ENCODE measurements at regions not wholly inside any gene's neighbourhood (a gene's known extent, or its start where the extent isn't known, plus 50 kb on each side); places are given as distances from the start of the nearest gene placed in this dataset.
"Not testable (repeated sequence)": the region's sequence is repeated elsewhere in the genome, so short reads cannot be mapped to it uniquely, and the experiment has no call there.

DNA sequence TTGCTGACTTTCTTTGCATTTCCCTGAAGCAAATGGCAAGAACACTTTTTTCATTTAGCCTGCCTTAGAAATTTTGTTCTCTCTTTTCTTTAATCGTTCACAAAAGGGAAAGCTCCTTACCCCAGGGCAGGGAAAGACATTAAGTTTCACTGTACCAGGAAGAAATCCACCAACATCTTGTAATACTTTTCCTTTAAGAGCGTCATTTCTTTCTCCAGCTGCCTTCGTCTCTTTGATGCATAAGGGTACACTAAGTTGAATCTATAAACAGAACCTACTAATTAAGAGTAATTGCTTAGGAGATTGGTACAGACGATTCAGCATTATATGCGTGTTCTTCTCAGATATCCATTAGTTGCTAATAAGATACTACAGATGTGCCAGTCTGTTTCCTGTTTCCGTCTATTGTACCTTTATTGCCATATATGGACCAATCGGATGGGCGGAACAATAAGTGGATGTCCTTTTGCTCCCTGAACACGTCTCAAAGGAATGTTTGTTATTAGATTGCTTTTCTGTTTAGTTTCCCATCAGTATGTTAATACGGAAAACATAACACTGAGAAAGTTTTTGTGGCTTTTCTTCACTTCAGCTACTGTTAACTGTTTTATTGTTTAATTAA is 276.7 kb upstream of the RARB start:
- DNase-seq (ENCODE audit: low spot score): no peak

DNA sequence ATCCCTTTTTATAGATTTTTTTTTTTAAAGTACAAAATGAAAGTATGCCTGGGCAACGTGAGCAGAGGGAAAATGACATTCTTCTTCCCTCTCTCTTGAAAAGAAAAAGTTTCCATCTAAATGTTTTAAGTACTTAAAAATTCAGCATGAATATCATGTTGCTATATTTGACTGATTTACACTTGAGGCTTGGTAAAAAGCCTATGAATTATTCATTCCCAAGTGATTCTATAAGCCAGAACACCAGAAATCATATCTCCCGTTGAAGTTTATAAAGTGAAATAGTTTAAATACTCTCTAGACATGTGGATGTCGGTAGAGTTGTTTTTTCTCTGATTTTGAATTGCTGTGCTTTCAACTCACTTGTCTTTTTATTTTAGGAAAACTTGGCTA is 276.2 kb upstream of the RARB start:
- DNase-seq (ENCODE audit: low spot score): no peak

DNA sequence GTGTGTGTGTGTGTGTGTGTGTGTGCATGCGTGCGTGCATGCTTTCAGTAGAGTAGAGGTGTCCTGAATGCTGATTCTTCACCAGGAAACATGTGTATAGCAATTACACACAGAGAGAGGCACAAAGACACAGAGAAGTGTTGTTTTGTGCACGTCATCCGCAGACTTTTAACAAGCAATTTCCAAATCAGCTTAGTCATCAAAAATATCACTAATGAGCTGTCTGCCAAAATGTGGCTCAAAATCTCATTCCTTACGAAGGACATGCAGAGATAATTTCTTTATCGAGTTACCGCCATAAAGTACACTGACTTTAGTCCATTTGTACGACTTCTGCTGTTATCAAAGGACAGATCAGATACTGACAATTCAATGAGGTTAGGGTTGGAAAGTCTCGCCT is 274.9 kb upstream of the RARB start:
- no peak for DNase-seq (ENCODE audit: low spot score)

DNA sequence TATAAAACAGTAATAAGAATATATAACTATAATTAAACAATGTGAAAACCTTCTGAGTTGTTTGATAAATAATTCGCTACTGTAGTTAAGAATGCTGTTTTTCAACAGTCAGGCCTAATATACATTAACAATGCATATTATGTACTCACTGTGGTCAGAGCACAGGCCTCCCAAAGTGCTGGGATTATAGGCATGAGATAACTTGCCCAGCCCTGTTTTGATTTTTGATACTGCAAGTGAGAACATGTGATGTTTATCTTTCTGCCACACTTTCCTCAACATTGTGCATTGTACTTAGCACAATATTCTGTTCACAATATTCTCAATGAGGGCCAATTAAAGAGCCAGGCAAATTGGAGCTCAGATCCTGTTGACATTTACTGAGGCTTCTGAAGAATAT is 274.5 kb upstream of the RARB start:
- no peak for DNase-seq (ENCODE audit: low spot score)

DNA sequence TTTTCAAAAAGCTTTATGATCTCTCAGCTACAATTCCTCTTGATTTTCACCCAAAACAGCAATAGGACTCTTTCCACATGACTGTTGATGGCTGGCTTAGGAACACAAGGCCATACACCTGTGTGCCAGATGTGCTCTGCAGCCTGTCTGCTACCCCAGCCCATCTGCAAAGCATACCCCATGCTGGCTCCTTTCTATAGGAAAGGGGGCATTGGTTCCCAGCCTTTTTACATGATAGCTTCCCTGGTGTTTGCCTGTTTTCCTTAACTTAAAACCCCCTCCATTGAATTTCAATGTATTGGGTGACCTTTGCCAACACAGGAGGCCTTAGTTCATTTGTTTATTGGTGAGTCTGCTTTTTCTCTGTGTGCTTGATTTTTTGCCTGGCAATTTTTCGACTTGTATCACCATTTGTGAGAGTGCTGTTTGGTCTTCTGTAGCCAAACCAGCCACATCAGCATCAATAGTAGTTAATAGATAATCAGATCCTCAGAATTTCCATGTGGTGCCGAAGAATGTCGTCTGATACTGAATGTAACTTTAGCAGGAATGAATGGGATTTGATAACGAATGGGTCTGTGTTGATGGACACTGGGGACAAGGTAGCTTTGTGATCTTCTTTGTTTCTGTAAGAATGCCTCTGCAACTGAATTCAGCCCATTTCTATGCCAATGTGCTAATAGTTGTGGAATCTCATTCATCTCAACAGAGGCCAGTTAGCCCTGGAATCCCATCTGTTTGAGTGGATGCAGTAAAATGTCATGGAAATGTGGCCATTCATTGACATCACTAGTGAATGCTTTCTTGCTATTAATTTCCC is 272.2 kb upstream of the RARB start:
- DNase-seq (ENCODE audit: low spot score): no peak

DNA sequence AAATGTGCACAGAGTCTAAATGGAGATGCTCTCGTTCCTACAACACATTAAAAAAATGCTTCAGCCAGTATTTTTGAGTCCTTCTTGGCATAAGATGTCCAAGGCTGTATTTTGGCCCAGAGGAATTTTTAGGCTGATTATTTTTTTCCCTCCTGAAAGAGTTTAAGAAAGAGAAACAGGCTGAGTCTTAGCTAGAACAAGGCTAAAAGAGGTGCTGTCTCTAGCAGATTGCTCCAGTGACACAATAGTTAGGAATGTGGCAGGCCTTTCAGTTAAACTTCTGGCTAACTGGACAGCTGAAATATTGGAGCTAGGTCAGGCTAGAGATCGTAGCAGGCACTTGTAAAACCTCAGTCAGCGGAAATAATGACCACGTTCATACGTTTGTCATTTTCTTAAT is 271.4 kb upstream of the RARB start:
- DNase-seq (ENCODE audit: low spot score): peak; percentile 14

DNA sequence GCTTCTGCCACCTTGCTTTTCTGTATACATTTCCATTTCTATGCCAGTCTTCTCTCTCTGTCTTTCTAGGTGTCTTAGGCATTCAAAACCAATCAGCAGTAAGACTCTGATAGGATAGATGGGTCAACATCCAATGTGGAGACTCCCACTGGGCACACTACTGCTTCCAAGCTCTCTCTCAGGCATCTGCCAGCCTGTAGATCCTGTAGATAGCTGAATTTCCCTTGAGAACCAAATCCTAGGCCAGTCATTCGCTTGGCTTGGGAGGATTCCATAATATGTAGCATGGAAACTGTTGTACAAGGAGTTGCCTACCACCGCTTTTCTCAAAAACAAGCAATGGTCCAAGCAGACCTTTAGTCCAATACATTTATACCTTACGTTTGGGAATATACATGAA is 262.8 kb upstream of the RARB start:
- no peak for DNase-seq (ENCODE audit: low spot score)

DNA sequence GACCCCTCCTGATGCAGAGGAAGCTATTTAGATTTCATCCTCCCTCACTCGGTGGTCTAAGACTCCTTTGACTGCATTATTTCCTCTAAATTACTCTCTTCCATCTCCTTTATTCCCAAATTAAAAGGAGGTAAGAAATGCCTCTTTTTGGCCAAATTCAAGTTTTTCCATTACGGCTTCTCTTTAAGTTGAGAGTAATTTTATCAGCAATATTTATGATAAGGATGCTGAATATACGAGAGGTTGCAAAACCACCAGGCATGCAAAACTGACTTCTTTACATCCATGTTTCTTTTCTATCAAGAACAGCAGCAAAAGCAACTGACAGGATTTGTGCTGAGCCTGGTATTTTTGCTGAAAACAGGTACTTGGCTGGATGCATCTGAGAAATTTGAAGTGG is 262.0 kb upstream of the RARB start:
- no peak for DNase-seq (ENCODE audit: low spot score)

DNA sequence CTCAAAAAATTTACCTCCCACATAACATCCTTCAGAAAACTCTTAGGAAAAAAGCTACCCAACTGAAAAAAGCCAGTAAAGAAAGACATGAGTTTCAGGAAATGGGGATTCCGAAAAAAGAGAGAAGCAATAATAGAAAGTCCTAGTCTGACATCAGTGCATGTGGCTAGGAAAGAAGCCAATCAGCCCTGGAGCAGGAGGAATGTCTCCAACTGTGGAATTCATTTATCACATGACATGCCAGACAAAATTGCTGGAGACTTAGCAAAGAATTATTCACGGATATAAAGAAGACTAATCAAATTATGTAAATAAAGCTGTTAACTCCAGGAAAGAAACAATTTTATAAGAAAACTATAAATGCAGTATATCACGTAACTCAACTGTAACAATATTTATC is 258.9 kb upstream of the RARB start:
- no peak for DNase-seq (ENCODE audit: low spot score)

DNA sequence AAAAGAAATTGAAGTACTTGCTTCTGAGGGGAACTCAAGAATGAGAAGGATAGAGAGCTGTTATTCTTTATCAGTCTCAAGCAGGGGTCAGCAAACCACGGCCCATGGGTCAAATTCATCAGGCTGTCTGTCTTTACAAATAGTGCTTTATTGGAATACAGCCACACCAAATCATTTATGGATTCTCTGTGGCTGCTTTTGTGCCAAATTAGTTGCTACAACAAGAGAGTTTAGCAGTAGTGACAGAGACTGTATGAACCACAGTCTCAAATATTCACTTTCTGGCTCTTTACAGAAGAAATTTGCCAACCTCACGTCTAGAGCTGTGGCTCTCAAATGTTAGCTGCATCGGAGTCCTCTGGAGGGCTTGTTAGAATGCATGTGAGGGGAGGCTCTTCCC is 258.0 kb upstream of the RARB start:
- no peak for DNase-seq (ENCODE audit: low spot score)

DNA sequence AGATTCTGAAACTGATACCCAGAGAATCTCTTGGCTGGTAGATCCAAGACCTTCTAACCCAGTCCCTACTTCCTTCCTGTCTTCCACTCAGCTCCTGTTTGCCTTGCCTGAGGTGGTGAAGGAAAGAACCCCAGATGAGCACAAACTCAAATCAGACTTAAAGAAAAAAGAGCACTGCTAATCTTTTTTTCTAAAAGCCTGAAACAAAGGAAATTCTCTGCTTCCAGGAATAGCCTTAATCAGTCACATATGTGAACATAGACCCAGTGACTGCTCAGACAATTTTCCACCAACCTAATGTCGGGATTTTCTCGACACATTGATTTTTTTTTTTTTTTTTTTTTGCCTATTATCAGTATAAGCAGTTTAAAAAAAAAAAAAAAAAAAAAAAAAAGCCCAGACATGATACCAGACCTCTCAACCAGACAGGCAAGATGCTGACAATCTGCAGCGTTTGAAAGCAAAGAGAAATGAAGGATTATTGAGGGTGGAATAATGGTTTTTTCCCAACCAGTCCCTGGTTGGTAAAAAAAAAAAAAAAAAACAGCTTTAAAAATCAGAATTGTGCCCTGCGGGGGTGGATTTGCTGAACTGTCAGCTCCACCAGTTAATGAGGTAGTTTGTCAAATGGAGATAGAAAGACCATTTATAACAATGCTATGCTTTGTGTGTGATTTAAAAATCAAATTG is 256.8 kb upstream of the RARB start:
- no peak for DNase-seq (ENCODE audit: low spot score)

DNA sequence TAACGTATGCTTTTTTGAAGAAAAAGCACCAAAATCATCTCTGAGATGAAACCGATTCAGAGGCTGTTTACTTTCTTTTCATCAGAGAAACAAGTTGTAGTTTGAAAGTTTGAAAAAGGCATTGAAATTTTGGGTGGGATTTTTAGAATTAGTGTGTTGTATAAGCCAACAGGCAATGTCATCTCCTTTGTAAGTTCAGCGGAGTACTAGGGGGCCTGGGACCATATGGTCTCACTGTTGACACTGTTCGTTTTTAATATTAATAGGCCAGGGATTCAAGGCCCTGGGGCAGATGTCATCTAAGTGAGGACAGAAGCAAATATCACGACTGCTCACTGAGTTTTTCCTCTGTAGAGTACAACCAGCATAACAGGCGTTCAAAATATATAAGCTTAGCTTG is 256.2 kb upstream of the RARB start:
- DNase-seq (ENCODE audit: low spot score): no peak

DNA sequence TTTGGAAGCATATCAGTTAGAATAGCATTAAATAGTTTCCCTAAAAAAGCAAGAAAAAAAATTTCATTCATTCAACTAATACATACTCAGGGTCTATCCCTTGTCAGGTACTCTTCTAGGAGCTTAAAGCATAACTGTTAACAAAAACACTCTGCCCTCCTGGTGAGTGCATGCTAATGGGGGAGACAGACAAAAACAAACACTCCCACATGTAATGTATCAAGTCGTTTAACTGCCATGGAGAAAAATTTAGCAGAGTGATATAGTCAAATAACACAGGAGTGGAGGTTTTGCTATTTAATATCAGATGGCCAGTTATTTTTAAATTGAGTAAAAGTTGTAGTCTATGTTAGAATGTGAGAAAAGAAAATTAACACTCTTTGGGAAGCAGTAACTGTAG is 254.5 kb upstream of the RARB start:
- no peak for DNase-seq (ENCODE audit: low spot score)

DNA sequence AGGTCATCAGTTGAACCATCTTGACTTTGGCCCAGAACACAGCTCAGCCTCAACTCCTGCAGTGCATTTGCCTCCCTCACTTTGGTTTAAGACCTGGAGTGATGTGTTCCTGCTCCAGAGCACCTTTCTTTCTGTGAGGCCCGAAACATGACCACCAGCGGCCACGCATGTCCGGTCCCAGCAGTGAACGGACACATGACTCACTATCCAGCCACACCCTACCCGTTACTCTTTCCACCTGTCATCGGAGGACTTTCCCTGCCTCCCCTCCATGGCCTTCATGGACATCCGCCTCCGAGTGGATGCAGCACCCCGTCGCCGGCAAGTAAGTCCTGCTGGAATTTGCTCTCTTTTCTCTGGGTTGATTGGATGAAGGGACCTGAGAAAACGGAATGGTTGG is 253.8 kb upstream of the RARB start:
- DNase-seq (ENCODE audit: low spot score): no peak

DNA sequence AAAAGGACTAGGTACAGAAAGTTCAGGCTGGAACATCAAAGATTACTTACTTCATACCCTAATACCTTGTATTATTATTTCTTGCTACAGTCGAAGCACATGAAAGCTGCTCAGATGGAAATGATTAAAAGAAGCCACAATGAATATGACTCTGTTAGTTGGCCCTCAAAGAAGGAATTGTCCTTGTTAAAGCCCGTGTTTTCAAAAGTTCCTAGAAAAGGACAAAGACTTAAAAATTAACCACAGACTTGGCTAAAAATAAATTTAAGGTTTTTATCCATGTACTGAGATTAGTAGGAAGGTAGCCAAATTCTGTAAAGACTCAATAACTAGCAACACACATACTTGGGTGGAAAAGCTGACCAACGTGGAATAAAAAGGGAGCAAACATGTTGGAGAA is 251.0 kb upstream of the RARB start:
- no peak for DNase-seq (ENCODE audit: low spot score)

DNA sequence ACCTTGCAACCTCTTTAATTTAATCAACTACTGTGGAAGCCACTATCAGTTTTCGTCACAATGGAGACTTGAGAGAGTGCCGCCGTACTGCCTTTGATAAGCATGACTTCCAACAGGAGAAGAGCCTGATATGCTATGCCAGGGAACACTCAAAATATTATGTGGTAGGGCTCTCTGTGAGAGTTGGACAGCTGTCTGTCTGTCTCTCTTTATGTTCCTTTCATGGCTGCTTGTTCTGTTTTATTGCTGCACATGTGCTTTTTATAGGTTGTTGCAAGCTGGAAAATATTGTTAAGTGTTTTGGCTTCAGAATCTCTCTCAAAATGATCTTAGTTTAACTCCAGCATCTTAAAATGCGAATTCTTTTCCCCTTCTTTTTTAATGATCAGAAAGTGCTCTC is 249.4 kb upstream of the RARB start:
- DNase-seq (ENCODE audit: low spot score): no peak

DNA sequence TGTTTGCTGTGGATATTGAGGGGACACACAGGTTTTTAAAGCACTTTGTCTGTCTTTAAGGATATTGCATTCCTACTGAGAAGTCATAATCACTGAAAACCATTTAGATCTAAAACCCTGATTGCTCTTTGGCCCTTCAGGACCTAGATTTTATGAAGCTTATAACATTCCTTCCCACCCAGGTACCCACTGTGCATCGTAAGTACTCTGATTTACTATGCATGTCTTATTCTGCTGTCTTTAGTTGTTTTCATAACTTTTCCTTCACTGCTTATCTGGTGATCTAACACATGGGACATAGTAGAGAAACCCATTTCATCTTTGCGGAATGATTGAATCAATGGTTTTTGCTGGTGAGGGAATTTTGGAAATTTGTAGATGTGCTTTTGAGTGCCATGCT is 247.0 kb upstream of the RARB start:
- no peak for DNase-seq (ENCODE audit: low spot score)

DNA sequence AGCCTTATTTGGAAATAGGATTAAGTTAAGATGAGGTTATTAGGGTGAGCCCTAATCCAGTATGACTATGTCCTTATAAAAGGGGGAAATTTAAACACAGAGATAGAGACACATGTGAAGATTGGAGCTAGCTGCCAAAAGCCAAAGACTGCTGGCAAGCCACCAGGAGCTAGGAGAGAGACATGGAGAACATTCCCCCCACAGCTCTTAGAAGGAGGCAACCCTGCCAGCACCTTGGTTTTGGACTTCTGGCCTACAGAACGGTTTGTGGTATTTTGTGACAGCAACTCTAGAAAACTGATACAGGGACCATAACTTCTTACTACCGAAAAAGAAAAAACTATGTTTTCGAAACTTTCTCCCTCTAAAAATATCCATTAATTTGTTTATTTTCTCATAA is 245.3 kb upstream of the RARB start:
- no peak for DNase-seq (ENCODE audit: low spot score)

DNA sequence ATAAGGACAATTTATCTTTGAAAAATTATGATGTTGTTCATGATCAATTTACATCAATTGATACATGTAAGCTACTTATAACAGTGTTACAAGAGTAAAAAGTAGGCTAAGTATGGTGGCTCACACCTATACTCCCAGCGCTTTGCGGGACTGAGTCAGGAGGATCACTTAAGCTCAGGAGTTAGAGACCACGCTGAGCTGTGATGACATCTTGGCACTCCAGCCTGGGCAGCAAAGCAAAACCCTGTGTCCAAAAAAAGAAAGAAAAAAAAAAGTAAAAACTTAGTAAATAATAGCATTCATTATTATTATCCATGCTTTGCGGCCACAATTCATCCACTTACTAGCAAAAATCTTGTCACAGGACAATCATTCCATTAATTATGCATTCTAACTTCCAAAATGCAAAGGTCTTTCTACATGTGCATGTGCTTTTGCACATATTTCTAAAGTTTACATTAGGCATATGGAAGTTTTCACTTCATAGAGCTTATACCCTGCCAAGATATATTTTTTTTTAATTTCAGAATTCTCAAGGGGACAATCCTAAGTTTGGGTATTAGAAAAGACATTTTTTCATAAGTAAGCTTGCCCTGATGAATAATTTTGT is 243.3 kb upstream of the RARB start:
- no peak for DNase-seq (ENCODE audit: low spot score)

DNA sequence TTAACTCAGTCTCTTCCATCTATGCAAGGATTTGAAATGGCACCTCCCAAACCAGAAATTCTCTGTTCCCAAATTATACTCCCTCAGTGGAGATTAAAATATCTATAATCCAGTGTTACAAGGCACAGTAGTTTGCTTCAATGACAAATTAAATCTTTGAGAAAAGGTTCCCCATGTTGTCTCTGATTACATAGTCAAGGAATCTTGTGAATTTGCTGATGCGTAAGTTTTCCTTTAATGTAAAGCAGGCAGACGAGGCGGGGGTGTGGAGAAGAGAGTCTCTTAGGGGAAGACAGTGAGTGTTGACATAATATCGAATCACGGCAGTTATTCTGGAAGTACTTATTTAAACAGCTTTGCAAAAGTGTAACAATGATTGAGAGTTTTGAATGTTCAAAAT is 236.4 kb upstream of the RARB start:
- no peak for DNase-seq (ENCODE audit: low spot score)

DNA sequence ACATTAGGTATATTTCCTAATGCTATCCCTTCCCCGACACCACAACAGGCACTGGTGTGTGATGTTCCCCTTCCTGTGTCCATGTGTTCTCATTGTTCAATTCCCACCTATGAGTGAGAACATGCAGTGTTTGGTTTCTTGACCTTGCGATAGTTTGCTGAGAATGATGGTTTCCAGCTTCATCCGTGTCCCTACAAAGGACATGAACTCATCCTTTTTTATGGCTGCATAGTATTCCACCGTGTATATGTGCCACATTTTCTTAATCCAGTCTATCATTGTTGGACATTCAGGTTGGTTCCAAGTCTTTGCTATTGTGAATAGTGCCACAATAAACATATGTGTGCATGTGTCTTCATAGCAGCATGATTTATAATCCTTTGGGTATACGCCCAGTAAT is 228.5 kb upstream of the RARB start:
- not testable (repeated sequence) for DNase-seq (ENCODE audit: low spot score)

DNA sequence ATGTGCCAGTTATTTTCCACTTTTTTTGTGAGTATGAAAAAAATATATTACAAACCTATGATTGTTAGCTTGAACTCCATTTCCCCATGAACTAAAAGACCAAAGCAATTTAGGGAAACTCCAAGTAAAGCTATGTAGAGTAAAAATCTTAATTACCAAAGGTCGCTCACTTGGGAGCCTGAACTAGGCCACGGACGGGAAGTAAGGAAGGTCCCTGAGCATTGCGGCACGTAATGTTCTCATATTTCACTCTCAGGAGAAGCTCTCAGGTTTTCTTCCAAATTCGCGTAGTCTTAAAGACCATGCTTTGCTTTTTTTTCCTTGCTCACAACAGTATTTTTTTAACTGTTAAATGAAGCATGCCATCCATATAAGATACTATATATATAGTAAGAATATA is 215.3 kb upstream of the RARB start:
- DNase-seq (ENCODE audit: low spot score): no peak

DNA sequence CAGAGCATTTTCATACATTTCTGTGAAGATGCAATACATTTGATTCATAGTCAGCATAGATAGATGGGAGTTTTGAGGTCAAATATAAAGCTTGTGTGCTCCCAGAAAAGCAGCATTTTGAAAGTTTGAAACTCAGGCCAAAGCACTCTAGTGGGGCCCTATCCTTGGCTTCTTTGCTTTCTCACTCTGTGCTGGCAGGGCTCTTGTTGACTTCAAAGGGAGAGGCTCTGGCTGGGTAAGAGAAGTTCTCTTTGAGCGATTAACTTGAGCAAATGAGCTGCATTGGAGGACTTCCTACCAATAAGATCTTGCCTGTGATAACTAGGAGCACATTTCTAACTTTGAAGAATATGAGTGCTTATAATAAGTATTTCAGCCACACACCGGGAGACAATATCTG is 214.0 kb upstream of the RARB start:
- DNase-seq (ENCODE audit: low spot score): no peak

Data from RKO (cell line).